Right lobe of liver (tissue), 4 donors: ENCODE measurements at regions not wholly inside any gene's neighbourhood (a gene's known extent, or its start where the extent isn't known, plus 50 kb on each side); places are given as distances from the start of the nearest gene placed in this dataset.

Experiments
- CTCF ChIP-seq, 4 donors: fragments of 200-600 bp in 3 of 4; fragments of 450-650 bp in 1 of 4; IDR thresholded peaks; one replicate each; pipeline versions ENCODE4 v1.5.1 to v1.8.0; 2016 to 2022; ENCODE audit warnings: antibody characterized with exemption in 4 of 4, mild to moderate bottlenecking in 2 of 4
- POLR2A ChIP-seq: fragments of 450-650 bp; IDR thresholded peaks from one replicate; pipeline ENCODE4 v1.6.1; 2017; ENCODE audit warnings: antibody characterized with exemption, mild to moderate bottlenecking
- donor health status: DM: no; HTN: no; CAD: no.
- donor health status: DM: no; HTN: no; CAD: no.
- donor health status: DM: no; HTN: yes; CAD: no.

- TF ChIP-seq POLR2A (no peak), CTCF (IDR thresholded peaks at IDR 0.05) (no peak)
Observed at GRCh38 chr1:14168326-14169063, 430.0 kb upstream of the KAZN start.
